ENCODE measurements at regions not wholly inside any gene's neighbourhood (a gene's known extent, or its start where the extent isn't known, plus 50 kb on each side); places are given as distances from the start of the nearest gene placed in this dataset.

DNA sequence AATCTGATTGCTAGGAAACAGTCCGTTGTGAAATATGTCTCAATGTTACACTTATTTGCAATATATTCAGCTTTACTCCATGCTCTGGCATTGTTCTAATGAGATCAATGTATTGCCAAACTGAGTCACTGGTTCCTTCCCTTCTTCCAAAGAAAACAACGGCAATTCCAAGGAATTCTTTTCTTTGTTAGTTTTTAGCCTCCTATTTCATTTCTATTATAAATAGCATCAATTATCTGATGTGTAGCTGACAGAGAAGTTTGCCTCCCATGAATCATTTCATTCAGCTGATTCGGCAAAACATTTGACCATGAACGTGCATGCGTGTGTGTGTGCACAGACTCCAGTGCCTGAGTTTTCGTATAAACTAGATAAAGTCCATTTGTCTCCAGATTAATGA, 346.8 kb downstream of the ETS1 start:
- peak; percentile 71 for DNase-seq (ENCODE audit: low read depth)
- Mint-ChIP-seq H3K9me3 (ENCODE audit: unreplicated experiment) (no peaks in the 10 kb centered on the region), H3K36me3 (ENCODE audit: low read depth, unreplicated experiment) (no peaks in the 10 kb centered on the region), H3K27ac (ENCODE audit: unreplicated experiment) (no peak overlapping the region), H3K4me3 (ENCODE audit: unreplicated experiment) (no peak overlapping the region), H3K4me1 (ENCODE audit: low read depth, unreplicated experiment) (peaks cover 13% of the 10 kb centered on the region), H3K27me3 (ENCODE audit: low read depth, unreplicated experiment) (no peaks in the 10 kb centered on the region)
- Histone ChIP-seq H3K4me1 (ENCODE audit: insufficient read depth, low read length) (peaks cover 16% of the 10 kb centered on the region), H2AFZ (ENCODE audit: low read depth, low read length) (no peak overlapping the region), H4K20me1 (ENCODE audit: insufficient read depth, low read length) (no peaks in the 10 kb centered on the region), H3K9ac (ENCODE audit: low read length) (no peak overlapping the region), H3K9me3 (ENCODE audit: insufficient read depth, low read depth, low read length) (no peaks in the 10 kb centered on the region), H3K4me3 (ENCODE audit: insufficient read depth, low read depth, low read length) (no peak overlapping the region), H3K27me3 (ENCODE audit: insufficient read depth, low read length) (no peaks in the 10 kb centered on the region), H3K27ac (ENCODE audit: low read depth, low read length) (peak overlapping the region; percentile 56), H3K36me3 (ENCODE audit: insufficient read depth, low read length) (no peaks in the 10 kb centered on the region), H3K79me2 (ENCODE audit: insufficient read depth, low read length) (no peaks in the 10 kb centered on the region), H3K4me2 (ENCODE audit: low read length) (peak overlapping the region; percentile 55)
- peak; percentile 60 for FAIRE-seq
- TF ChIP-seq EZH2 (IDR thresholded peaks at IDR 0.05; ENCODE audit: insufficient read depth, low read length) (no peak), CTCF (IDR thresholded peaks at IDR 0.05; ENCODE audit: insufficient read depth, low read depth, low read length) (no peak)

- Histone ChIP-seq H3K4me3 (ENCODE audit: insufficient read depth, low read depth, low read length) (no peak overlapping the region), H3K27me3 (ENCODE audit: insufficient read depth, low read length) (no peaks in the 10 kb centered on the region), H3K9me3 (ENCODE audit: insufficient read depth, low read depth, low read length) (no peaks in the 10 kb centered on the region), H3K9ac (ENCODE audit: low read length) (no peak overlapping the region), H3K4me1 (ENCODE audit: insufficient read depth, low read length) (peaks cover 16% of the 10 kb centered on the region), H3K36me3 (ENCODE audit: insufficient read depth, low read length) (no peaks in the 10 kb centered on the region), H3K4me2 (ENCODE audit: low read length) (peak overlapping the region; percentile 24), H2AFZ (ENCODE audit: low read depth, low read length) (no peak overlapping the region), H4K20me1 (ENCODE audit: insufficient read depth, low read length) (no peaks in the 10 kb centered on the region), H3K27ac (ENCODE audit: low read depth, low read length) (no peak overlapping the region), H3K79me2 (ENCODE audit: insufficient read depth, low read length) (no peaks in the 10 kb centered on the region)
- DNase-seq (ENCODE audit: low read depth) = no peak
- Mint-ChIP-seq H3K4me1 (ENCODE audit: low read depth, unreplicated experiment) (peaks cover 13% of the 10 kb centered on the region), H3K27me3 (ENCODE audit: low read depth, unreplicated experiment) (no peaks in the 10 kb centered on the region), H3K36me3 (ENCODE audit: low read depth, unreplicated experiment) (no peaks in the 10 kb centered on the region), H3K27ac (ENCODE audit: unreplicated experiment) (no peak overlapping the region), H3K9me3 (ENCODE audit: unreplicated experiment) (no peaks in the 10 kb centered on the region), H3K4me3 (ENCODE audit: unreplicated experiment) (no peak overlapping the region)
- TF ChIP-seq EZH2 (IDR thresholded peaks at IDR 0.05; ENCODE audit: insufficient read depth, low read length) = no peak
- no peak for TF ChIP-seq CTCF (IDR thresholded peaks at IDR 0.05; ENCODE audit: insufficient read depth, low read depth, low read length)
- no peak for FAIRE-seq
These were observed 348.1 kb downstream of the ETS1 start for GRCh38 chr11:128239306-128239705.

- Histone ChIP-seq H4K20me1 (ENCODE audit: insufficient read depth, low read length) (no peaks in the 10 kb centered on the region), H3K4me1 (ENCODE audit: insufficient read depth, low read length) (peaks cover 16% of the 10 kb centered on the region), H3K27me3 (ENCODE audit: insufficient read depth, low read length) (no peaks in the 10 kb centered on the region), H3K9ac (ENCODE audit: low read length) (no peak overlapping the region), H2AFZ (ENCODE audit: low read depth, low read length) (no peak overlapping the region), H3K36me3 (ENCODE audit: insufficient read depth, low read length) (no peaks in the 10 kb centered on the region), H3K79me2 (ENCODE audit: insufficient read depth, low read length) (no peaks in the 10 kb centered on the region), H3K27ac (ENCODE audit: low read depth, low read length) (no peak overlapping the region), H3K4me2 (ENCODE audit: low read length) (peak overlapping the region; percentile 24), H3K9me3 (ENCODE audit: insufficient read depth, low read depth, low read length) (no peaks in the 10 kb centered on the region), H3K4me3 (ENCODE audit: insufficient read depth, low read depth, low read length) (no peak overlapping the region)
- TF ChIP-seq CTCF (IDR thresholded peaks at IDR 0.05; ENCODE audit: insufficient read depth, low read depth, low read length) (no peak), EZH2 (IDR thresholded peaks at IDR 0.05; ENCODE audit: insufficient read depth, low read length) (no peak)
- Mint-ChIP-seq H3K4me1 (ENCODE audit: low read depth, unreplicated experiment) (peaks cover 13% of the 10 kb centered on the region), H3K9me3 (ENCODE audit: unreplicated experiment) (no peaks in the 10 kb centered on the region), H3K4me3 (ENCODE audit: unreplicated experiment) (no peak overlapping the region), H3K36me3 (ENCODE audit: low read depth, unreplicated experiment) (no peaks in the 10 kb centered on the region), H3K27ac (ENCODE audit: unreplicated experiment) (no peak overlapping the region), H3K27me3 (ENCODE audit: low read depth, unreplicated experiment) (no peaks in the 10 kb centered on the region)
- DNase-seq (ENCODE audit: low read depth) (no peak), FAIRE-seq (no peak)
These were observed 348.7 kb downstream of the ETS1 start for GRCh38 chr11:128238521-128239265.

All from astrocyte (in vitro differentiated cells and primary cell).